ENCODE measurements at regions not wholly inside any gene's neighbourhood (a gene's known extent, or its start where the extent isn't known, plus 50 kb on each side); places are given as distances from the start of the nearest gene placed in this dataset.

- DNase-seq (ENCODE audit: low read depth in 2 of 2): no peak
Observed at GRCh38 chr6:168884050-168884645, 369.5 kb downstream of the THBS2 start.

GRCh38 chr6:168883410-168884049 lies 370.1 kb downstream of the THBS2 start:
- DNase-seq (ENCODE audit: low read depth in 2 of 2): no peak

DNA sequence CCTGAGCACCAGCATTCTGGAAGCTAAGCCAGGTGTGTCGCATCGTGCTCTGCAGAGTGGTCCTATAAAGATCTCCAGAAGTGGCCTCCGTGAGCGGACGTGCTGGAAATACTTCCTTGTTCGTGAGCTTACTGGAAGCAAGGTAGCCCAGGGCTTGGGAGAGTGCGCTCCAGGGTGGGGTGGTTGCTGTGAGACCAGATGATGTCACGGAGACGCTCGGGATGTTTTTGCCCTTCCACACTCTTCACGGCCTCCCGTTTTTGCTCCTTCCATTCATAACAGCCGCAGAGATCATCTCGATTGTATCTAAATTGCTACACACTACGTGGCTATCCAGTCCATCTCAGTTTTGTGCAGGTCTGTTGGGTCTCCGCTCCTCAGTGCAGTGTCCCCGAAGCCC lies 373.4 kb downstream of the THBS2 start:
- DNase-seq (ENCODE audit: low read depth in 2 of 2): no peak

DNA sequence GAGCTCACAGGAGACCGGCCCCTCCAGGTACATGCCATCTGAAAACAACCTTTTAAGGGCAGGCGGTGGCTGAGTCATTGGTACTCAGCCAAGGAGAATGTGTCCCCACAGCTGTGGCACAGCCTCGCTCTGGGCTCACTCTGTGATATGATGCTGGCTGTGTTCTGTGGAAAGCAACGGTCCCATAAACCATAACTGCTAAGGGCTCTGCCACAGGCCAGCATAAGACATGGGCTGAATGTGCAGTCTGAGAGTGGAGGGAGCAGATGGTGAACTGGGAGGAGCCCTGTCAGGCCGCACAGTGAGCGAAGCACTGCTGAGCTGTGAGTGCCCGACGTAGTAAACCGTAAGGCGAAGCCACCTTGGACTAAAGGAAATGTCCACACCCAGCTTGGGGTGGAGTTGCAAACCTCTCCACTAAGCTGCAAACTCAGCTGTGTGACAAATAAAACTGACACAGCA lies 375.8 kb downstream of the THBS2 start:
- DNase-seq (ENCODE audit: low read depth in 2 of 2): no peak

GRCh38 chr6:168876956-168877355 lies 376.7 kb downstream of the THBS2 start:
- no peak for DNase-seq (ENCODE audit: low read depth in 2 of 2)

- DNase-seq (ENCODE audit: low read depth in 2 of 2): no peak
Observed at GRCh38 chr6:168875811-168876576, 377.7 kb downstream of the THBS2 start.

- DNase-seq (ENCODE audit: low read depth in 2 of 2): no peak
Observed at GRCh38 chr6:168874637-168875036, 379.0 kb downstream of the THBS2 start.

DNA sequence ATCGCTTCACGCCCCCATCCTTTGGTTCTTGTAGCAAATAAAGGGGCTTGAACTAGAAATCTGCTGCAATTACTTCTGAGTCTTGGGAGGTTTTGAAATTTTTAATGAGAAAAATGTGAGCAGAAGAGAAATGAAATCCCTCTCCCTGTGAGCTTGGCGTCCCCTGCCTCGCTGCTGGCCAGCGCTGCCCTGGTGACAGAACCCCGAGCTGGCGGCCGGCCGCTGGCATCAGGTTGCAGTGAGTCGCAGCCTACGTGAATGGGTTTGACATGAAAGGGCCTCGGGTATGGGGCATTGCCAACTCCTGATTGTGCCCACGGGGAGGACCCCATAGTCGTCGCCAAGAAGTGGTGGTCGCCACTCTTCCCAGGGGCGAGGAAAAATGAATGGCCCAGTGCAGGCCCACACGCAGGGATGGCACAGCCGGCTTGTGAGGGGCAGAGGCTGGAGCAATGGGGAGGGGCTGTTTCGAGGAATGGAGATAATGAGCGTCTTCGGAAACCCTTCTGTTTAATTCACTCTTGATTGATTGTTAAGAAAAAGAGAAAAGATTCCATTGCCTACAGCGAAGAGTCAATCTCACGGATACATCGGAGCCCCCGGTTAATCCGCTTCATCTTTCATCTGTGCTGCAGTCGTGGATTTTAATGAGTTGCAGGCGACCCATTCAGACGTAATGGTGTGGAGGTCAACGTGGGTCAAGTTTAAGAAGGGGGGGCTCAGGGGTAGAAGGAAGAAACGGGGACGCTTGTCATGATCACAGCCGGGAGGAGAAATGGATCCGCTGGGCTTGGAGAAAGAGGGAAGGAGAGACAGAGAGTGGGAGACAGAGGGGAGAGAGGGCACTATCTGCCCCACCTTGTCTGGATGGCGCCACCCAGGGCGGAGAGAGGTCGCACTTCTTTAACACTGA lies 380.1 kb downstream of the THBS2 start:
- DNase-seq (ENCODE audit: low read depth in 2 of 2): no peak

DNA sequence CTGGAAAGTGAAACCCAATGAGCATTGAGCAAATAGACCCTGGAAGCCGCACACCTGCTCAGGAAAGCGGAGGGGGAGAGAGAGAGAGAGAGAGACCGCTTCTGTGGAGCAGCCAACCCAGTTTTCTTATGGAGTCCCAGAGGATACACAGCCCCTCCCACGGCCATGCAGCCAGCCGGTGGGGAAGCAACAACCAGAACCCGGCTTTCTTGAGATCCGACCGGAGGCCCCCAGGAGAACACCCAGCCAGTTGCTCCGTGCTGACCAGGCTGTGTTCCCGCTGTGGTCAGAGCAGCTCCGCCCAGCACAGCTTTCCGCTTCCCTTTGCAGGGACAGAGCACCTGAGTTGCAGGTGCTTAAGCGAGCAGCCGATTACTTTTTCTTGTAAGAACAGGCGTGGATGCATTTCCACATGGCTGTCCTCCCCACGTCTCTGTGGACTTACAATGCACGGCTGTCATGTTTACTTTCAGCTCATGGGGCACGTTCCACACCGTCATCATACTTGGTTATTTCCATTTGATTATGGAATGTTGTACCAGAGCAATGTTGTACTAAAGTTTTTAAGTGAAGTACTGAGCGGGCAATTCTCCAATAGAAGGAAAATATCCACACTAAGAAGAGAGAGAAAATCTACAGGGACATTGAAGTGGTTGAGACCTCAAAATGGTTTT lies 381.9 kb downstream of the THBS2 start:
- no peak for DNase-seq (ENCODE audit: low read depth in 2 of 2)

- DNase-seq (ENCODE audit: low read depth in 2 of 2): no peak
Observed at GRCh38 chr6:168870982-168871381, 382.7 kb downstream of the THBS2 start.

DNA sequence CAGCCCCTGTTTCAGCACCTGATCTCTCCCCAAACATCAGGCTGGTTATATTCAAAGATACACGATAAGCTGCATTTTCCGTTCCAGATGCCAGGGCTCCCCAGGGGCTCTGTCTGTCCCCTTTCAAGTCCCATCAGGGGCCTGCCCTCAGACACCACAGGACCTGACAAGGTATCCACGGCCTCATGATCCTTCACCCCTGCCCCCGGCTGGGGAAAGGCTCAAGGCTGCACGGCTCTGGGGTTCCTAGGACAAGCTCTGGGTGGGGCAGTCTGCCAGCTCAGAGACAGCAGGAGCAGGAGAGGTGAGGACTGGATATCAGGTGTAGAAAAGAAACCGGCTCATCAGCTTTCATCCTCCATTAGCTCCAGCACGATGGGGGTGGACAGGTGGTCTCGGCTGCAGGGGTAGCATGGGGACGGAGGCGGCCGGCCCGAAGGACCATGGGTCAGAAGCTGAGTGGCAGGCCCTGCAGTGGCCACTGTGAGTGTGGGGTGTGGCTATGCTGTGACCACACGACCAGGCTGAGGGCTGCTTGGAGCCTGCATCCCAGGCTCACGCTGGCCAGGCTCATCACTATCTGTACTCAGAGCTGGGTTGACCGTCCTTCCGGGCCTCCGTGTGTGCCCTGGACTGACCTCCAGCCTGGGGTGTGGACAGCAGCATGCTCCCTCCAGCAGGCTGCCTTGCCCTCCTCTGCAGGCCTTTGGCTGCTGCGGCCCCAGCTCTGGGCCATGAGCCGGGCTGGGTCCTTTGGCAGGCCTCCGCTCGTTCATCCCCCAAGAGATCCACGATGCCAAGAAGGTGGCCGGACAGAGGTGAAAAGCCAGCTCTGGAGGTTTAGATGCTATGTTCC lies 386.2 kb downstream of the THBS2 start:
- DNase-seq (ENCODE audit: low read depth in 2 of 2): no peak

DNA sequence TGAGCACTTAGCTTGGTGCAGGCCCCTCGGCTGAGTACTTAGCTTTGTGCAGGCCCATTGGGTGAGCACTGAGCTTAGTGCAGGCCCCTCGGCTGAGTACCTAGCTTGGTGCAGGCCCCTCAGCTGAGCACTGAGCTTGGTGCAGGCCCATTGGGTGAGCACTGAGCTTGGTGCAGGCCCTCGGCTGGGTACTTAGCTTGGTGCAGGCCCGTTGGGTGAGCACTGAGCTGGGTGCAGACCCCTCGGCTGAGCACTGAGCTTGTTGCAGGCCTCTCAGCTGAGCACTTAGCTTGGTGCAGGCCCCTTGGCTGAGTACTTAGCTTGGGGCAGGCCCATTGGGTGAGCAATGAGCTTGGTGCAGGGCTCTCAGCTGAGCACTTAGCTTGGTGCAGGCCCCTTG lies 387.1 kb downstream of the THBS2 start:
- no peak for DNase-seq (ENCODE audit: low read depth in 2 of 2)

DNA sequence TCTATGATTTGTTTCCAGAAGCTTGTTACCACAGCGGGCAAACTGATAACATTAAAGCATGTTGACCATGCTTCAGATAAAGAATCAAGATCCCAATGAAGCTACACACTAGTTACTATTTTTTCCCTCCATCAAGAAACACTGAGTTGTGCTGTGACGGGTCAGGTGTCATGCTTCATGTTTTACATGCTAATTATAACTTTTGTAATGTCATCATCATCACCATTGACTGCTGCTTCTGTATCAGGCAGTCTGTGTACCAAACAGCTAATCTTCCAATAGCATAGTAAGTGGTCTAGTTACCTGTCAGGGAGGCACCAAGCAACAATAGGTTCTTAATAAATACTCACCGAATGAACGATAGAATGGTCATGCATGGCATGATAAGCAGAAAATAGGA lies 388.1 kb downstream of the THBS2 start:
- DNase-seq (ENCODE audit: low read depth in 2 of 2): no peak

DNA sequence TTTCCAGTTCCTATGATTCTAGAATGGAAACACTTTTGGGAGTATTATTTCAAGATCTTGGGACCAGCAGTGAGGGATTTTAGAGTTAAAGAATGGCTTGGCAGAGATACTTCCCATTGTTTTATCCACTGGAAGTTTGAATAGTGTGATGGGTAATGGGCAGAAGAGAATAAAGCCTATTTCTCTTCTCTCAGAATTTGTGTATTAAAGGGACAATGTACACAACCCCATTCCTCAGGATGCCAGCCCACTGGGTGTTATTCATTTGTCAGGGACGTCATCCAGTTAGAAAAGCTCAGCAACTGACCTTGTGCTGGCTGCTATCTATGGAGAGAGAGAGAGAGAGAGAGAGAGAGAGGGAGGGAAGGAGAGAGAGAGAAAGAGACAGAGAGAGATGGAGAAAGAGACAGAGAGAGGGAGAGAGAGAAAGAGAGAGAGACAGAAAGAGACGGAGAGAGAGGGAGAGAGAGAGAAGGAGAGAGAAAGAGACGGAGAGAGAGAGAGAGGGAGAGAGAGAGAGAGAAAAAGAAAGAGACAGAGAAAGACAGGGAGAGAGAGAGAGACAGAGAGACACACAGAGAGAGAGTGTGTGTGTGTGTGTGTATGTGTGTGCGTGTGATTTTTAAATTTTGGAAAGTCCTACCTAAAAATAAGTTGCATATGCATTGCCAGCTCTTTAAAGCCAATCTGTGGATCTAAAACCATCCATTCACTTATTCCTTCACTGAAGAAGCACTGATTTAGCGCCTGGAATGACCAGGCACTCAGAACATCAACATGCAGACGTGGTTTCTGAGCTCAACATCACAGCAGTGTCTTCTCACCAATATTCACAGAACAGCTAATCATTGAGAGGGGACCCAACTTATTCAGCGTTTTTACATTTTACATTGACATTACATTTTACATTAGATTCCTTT lies 388.8 kb downstream of the THBS2 start:
- no peak for DNase-seq (ENCODE audit: low read depth in 2 of 2)

DNA sequence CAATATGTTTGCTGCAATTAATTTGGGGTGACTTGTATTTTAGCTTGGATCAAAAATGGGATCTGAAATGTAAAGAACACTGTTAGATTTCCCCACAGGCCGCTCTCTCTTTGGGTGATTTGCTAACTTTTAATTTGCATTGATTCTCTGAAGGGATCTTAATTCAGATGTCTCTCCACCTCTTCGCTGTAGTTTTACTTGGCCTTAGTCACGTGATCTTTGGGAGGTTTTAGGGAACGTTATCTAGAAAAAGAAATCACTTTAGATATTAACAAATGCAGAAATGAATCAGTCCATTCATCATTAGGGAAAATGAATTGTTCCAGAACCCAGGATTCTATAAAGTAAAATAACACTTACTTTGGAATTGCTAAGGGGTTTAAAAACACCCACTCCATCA lies 390.2 kb downstream of the THBS2 start:
- no peak for DNase-seq (ENCODE audit: low read depth in 2 of 2)

DNA sequence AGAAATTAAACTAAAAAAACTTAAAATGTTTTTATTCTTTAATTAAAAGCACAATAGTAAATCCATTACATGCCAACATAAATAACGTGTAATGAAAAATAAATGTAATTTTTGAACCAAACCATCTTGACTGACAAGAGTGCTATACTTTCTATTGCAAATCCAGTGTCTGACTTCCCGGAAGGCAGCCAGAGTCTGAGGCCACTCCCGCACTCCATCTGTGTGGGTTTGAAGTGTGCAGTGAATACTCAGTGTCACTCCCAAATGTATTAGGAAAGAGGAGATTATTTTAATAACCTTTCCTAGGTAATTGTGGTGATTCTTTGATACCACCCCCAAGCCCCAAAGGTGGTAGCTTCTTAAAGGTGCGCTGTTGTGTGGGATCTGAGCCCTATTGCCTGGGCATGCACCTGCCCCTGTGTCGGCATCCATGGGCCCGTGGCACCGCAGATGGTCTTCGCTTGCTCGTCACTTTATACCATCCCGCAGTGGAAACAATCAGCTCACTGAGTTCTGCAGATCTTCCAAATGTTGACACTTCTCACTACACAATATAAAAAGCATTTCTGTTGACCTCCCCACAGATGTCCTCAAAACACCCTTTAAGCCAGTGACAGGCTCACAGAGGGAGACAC lies 391.2 kb downstream of the THBS2 start:
- DNase-seq (ENCODE audit: low read depth in 2 of 2): no peak

DNA sequence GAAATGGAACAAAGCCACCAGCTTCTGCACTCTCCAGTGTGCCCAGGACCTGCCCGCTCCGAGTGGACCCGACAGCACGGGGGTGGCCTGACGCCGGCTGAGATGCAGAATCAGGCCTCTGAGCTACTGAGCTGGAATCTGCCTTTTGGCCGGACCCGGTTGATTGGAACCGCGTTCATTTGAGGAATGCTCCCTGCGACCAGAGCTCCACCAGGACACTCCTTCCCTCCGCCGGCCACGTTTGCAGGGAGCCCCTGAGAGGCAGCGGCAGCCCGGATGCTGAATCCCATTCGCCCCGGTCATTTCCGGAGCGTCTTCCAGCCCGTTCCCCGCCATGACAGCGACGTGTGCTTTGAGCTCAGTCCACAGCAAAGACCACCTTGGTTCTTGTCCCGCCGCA lies 392.7 kb downstream of the THBS2 start:
- no peak for DNase-seq (ENCODE audit: low read depth in 2 of 2)

GRCh38 chr6:168860341-168860740 lies 393.3 kb downstream of the THBS2 start:
- DNase-seq (ENCODE audit: low read depth in 2 of 2): no peak

DNA sequence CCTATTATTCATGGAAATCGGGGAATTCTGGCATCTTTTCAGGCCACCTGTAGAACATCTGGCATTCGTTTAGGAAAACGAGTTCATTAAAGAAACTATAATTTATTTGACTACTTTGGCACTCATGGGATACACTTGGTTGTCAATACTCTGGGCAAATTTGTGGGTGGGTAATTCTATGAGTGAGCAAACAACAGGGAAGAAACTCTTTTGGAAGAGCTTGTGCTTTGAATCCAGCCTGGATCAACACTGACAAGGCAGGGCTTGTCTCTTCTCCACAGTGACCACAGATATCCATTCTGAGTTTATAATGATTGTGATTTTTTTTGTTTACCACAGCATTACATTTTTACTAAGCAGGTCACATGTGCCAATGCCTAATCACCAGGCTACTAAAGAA lies 394.7 kb downstream of the THBS2 start:
- no peak for DNase-seq (ENCODE audit: low read depth in 2 of 2)

Data from stimulated activated CD8-positive, alpha-beta memory T cell treated with anti-CD3 and anti-CD28 coated beads, Interleukin-2, amount 100 ng/mL, for 48 hours (primary cell).